HG03175 (cell line): ENCODE measurements at regions not wholly inside any gene's neighbourhood (a gene's known extent, or its start where the extent isn't known, plus 50 kb on each side); places are given as distances from the start of the nearest gene placed in this dataset.
"Not testable (repeated sequence)": the region's sequence is repeated elsewhere in the genome, so short reads cannot be mapped to it uniquely, and the experiment has no call there.

Experiments used
- ATAC-seq: cut with Tn5 transposase; IDR thresholded peaks from one replicate; pipeline ENCODE4 v1.9.1; 2021; ENCODE audit warnings: mild to moderate bottlenecking, moderate library complexity; ENCODE audit not compliant: unreplicated experiment

- ATAC-seq, result no peak
These were observed 913.8 kb upstream of the SORCS1 start for GRCh38 chr10:108078263-108078662.

DNA sequence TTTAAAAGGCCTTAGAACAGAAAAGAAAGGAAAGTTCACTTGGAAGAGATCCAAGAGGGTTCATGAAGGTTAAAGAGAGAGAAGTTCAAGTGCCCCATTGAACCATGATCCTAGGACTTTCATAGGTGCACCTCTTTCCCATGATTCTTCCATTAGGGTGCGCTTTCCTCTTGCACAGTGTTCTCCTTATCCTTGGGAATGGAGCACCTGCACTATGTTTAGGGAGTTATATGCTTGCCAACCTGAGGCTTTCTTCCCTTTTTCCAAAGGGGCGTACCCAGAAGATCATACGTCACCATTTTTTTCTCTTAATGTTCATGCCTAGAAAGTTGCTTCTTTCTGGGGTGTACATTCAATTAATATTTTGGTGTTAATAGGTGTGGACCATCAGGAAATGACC, 908.0 kb upstream of the SORCS1 start:
- no peak for ATAC-seq

DNA sequence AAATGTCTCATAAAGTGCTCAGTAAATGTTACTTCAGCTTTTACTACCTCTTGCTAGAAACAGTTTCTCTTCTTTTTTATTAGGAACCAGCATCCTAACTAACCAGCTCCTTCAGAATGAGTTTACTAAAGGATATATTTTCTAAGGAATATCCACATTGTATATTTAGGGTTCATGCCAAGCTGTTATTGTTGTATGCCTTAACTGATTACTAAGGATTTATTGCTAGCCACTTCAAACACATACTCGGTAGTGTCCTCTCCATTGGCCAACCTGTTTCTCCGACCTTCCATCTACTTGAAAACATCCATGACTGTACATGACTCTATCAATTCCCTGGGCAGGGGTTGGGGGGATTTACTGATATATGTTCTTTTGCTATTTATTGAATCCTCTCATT, 906.3 kb upstream of the SORCS1 start:
- ATAC-seq, result no peak

DNA sequence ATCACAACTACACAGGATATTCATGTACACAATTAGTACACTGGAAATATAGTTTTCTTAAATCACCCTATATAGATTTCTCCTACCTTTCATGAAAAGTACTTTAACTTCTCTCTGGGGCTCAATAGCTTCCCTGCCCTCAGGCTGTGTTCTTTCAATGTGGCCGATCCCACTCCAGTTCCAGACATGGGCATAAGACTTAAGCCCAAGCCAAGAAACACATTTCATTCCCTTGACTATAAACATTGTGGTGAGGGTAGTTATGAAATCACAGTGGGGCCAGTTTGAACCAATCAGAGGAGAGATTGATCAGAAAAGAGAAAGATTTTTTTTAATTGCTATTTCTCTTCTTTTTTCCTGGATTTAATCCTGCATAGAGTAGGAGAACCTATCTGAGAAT, 904.6 kb upstream of the SORCS1 start:
- ATAC-seq, result no peak

DNA sequence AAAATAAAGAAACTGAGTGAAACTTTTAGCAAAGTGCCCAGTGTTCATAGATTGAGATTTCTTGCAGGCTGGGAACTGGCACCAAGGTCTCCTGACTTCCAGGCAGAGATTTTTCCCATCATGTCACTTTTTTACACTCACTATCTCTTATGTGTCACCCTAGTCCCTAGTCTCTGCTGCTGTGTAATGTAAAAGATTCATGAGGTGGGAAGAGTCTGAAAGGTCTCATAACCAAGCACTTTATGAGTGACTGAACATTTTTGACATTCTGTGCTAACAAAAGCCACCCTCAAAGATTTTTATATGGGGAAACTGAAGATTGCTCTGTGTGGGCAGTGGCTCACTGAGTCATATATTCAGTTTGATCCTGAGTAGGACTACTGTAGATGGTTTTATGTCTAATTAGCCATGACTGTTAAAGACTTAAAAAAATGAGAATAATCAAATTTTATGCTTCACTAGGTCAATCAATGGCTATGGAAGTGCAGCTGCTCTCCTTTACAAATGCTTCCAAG, 900.3 kb upstream of the SORCS1 start:
- no peak for ATAC-seq

GRCh38 chr10:108060246-108060645, 895.7 kb upstream of the SORCS1 start:
- no peak for ATAC-seq

DNA sequence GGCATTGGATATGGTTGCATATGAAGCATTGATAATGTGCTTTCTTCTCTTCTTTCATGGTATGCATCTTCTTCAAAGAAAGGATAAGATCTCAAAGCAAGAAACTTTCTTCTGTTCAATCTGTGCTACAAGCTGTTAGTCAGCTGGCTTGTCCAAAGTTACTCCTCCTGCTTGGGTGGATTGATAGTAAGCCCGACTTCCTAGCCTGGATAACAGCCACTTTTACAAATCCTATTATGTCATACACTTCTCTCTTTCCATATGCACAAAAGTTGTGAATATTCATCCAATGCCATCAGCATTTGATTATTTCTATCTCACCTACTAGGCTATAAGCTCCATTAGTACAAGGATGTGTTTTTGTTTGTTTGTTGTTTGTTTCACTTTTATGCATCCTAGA, 891.0 kb upstream of the SORCS1 start:
- ATAC-seq, result no peak

- ATAC-seq, result no peak
These were observed 888.5 kb upstream of the SORCS1 start for GRCh38 chr10:108052981-108053380.

- ATAC-seq, result no peak
These were observed 886.7 kb upstream of the SORCS1 start for GRCh38 chr10:108051218-108051617.

GRCh38 chr10:108050626-108051025, 886.1 kb upstream of the SORCS1 start:
- ATAC-seq, result no peak

GRCh38 chr10:108049668-108050067, 885.2 kb upstream of the SORCS1 start:
- no peak for ATAC-seq

DNA sequence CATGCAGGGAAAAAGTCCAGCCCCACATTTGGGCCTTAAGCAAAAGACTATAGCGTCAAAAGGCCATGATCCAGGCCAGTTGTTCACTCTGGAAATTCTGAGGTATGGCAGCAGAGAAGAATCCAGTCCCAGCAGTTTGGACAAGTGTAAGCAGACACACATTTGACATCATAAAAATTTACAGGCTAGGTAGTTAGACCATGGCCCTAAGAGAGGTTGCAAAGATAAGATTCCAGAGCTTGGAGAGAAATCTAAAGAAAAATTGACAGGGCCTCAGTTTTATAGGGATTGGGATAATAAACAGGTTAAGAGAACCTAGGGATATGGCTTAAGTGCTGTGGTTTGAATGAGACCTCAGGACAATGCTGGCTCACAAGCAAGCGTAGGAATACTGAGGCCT, 884.4 kb upstream of the SORCS1 start:
- no peak for ATAC-seq

DNA sequence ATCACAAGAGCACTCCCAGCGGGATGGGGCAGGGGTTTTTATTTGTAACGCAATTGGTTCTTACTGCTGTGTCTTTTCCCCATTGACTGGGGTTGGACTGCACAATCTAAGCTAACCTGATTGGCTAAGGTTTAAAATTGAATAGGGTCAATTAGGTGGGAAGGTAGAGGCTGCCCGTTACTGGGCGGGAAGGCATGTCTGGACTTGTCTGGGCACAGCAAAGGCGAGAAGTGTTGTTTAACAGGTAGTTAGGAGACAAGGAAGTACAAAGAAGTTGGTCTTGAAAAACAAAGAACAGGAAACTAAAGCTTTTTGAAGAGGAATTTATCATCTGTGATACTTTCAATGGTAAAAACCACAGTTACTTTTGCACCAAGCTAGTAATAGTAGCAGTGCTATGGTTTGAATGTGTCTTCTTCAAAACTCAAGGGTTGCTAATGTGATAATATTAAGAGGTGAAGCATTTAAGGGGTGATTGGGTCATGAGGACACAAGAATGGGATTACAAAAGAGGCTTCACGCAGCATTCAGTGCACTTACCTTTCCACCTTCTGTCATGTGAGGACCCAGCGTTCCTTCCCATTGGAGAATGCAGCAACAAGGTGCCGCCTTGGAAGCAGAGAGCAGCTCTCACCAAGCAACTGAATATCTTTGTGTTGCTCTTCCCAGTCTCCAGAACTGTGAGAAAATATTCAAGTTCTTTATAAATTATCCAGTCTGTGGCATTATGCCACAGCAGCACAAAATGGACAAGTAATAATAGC, 875.5 kb upstream of the SORCS1 start:
- no peak for ATAC-seq

DNA sequence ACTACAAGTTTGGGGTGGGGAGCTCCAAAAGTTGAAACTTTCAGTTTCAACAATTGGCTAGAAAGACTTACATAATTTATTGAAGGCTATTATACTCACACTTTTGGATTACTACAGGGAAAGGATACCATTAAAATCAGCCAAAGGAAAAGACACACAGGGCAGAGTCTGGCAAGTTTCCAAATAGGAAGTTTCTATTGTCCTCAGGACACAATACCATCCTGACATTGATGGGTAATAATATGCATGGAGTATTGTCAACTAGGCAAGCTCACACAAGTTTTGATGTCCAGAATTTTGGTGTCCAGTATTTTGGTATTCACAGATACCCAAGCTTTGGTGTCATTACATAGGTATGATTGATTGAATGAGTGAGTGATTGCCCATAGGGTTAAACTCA, 872.6 kb upstream of the SORCS1 start:
- ATAC-seq, result no peak

- no peak for ATAC-seq
These were observed 871.8 kb upstream of the SORCS1 start for GRCh38 chr10:108036265-108036664.

DNA sequence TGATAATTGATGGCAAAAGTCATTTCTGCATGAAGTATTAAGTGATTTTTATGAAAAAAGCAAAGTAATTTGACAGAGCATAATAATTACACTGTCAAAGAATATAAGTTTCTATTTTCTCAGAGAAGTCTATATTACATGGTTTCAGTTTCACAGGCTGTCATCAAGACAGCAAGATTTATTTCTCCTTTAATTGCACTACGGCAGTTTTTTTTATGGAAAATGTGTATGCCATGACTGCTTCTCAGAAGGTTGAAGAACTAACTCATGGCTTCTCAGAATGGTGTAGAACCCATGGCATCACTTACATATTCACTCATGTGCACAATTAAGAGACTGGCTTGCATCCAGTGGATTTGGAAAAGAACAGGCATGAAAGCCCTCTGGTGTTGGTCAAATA, 870.3 kb upstream of the SORCS1 start:
- ATAC-seq, result no peak

GRCh38 chr10:108033518-108033917, 869.0 kb upstream of the SORCS1 start:
- not testable (repeated sequence) for ATAC-seq

DNA sequence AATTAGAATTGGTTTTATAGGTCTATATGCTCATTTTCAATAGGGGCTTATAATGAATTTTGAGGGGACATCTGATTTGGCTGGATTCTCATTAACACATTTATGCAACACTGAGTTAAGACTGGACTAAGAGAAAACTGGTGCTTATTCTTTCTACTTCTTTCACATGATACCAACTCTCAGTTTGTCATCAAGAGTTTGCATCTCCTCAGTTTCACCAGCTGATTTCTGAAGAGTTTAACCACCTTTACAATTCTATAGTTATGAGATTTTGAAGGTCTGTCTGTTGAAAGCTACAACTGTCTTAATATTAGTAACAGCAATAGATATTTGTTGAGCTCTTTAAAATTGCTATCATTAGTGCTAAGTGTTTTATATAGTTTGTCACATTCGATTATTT, 867.0 kb upstream of the SORCS1 start:
- no peak for ATAC-seq

GRCh38 chr10:108014902-108015177, 850.3 kb upstream of the SORCS1 start:
- ATAC-seq, result peak; percentile 90

DNA sequence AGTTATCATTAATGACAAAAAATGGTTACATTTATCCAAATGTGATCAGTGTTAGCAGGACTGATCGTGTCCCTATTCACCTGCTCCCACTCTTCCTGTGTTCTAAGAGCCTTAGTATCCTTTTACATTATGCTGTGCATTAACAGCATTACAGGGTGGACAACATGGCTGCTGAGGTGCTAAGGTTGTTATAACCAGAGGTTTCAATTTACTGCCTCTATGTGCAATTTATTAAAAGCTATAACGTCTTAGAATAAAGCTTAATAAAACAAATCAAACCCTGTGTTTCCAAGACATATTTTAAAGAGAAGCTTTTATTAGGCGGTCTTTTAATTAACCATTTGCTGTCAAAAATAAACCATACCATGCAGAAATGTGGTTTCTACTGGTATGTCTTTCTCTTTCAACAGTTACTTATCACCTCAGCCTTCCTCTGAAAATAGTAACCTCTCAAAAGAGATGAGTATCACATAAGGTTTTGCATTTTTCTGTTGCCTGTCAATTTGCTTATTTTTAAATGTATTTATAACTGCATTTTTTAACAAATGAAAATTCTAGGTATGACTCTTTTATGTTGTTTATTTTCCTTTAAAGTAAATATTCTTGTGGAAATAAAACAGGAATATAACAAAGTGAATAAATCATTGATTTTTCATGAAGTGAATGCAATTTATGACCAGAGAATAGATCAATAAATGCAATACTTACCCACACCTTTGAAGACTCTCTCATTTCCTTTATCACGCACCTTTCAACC, 849.8 kb upstream of the SORCS1 start:
- peak; percentile 45 for ATAC-seq

DNA sequence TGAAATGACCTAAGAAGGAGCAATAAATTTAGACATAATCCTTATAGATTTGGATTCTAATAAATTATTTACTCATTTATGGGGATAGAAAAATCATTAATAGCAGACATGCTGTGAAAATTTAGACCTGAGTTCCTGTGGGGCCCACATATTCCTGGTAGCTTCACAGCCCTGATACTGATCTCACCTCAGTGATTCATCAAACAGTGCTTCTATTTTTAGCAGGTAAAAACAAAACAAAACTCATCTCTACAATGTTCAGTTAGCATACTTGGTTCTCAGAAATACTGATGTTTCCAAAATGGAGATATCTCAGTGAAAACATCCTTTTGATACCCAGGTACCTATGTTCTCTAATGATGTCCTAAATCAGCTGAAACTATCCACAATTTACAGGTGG, 841.1 kb upstream of the SORCS1 start:
- no peak for ATAC-seq

DNA sequence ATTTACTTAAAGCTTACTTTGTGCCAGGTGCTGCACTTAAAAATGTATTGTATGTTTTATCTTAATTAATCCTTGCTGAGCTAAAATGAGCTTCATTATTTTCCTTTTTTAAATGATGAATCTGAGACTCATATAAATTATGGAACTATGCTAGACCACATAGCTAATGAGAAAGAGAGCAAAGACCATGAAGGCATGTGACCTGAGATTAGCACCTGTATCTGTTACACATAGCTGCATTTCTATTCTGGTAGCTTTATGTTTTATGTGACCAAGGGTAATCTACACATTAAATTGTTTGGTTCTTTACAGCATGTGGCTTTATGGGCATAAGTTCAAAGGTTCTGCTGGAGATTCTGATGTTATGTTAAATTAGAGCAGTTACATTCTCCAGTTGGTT, 839.1 kb upstream of the SORCS1 start:
- ATAC-seq, result peak; percentile 36
